Stimulated activated CD4-positive, alpha-beta T cell treated with anti-CD3 and anti-CD28 coated beads, Interleukin-12 subunit alpha, Interleukin-12 subunit beta, amount 100 ng/mL, for 24 hours (primary cell): ENCODE measurements at regions not wholly inside any gene's neighbourhood (a gene's known extent, or its start where the extent isn't known, plus 50 kb on each side); places are given as distances from the start of the nearest gene placed in this dataset.
"Not testable (repeated sequence)": the region's sequence is repeated elsewhere in the genome, so short reads cannot be mapped to it uniquely, and the experiment has no call there.

Experiments used
- DNase-seq, 2 experiments: peaks; one replicate each; pipeline ENCODE4 v3.0.0-alpha.2; 2020; ENCODE audit warnings: low read depth in 2 of 2

GRCh38 chr13:61358599-61358998 is 57.0 kb downstream of the PCDH20 start:
- no peak for DNase-seq

DNA sequence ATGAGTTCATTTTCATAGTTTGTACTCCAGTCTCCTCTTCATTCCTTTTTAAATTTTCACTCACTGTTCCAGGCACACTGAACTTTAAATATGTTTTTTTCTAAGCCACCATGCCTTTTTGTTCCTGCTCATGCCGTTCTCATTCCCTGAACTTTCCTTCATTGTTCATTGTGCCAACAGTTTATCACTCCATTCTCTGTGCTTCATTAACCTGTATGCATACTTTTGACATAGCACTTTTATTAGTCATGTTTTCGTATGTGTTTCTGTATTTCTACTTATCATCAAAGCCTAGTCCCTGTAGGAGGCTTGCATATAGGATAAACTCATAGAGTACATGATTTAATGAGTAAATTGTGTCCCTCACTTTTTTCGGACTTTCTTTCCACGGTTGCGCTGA is 65.3 kb downstream of the PCDH20 start:
- no peak for DNase-seq

GRCh38 chr13:61339054-61339621 is 76.5 kb downstream of the PCDH20 start:
- DNase-seq: no peak

GRCh38 chr13:61316647-61317046 is 99.0 kb downstream of the PCDH20 start:
- no peak for DNase-seq

DNA sequence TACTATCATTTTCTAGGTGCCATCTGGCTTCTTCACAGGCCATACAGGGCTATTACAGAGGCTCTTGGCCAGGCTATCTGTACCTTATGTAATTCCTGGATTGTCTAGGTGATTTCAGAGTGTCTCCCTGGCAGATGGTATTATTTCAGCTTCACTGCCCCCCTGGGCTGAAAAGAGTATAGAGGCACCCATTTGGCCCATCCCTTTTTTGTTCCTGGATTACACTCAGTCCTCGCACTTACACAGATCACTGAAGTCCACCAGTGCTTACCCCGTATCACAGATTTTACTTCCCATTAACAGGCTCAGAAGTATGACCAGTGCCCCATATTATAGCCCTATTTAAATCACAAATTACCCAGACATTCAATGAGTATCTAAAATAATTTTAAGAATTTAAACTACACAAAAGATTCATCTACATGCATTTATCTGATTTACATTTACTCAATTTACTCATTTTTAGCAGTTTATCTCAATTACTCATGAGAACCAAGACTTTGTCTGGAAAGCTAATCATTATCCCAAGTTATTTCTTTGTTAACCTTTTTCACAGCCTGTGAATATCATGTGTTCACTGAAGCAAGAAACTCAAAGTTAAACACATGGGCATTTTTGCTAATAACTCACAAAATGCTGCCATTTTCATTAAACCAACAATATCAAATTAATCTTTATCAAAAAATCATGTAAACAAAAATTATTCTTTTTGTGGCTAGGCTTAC is 121.0 kb downstream of the PCDH20 start:
- no peak for DNase-seq

DNA sequence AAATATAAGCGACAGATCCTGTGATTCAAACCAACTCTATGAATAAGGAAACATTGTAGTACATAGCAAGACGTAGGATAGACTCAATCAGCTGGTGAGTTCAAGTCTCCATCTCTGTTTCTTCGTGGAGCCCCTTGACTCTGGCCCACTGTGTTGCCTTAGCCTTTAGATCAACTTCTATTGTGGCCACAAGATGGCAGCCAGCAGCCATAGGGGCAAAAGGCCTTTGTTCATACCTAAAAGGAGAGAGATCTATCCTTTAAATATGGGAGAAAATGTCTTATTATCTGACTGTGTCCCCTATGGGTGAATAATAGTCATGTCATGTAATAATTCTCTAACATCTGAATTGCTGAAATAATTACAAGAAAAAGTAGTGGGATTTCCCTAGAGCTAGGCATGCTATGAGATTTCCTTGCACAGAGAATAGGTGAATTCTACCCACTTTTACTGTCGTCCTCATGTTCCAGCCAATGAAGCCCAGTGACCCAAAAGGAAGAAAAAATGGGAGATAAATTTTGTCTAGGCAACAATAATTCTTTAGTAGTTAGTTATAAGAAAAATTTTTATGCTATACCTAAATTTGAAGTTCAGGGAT is 129.4 kb downstream of the PCDH20 start:
- DNase-seq: no peak

DNA sequence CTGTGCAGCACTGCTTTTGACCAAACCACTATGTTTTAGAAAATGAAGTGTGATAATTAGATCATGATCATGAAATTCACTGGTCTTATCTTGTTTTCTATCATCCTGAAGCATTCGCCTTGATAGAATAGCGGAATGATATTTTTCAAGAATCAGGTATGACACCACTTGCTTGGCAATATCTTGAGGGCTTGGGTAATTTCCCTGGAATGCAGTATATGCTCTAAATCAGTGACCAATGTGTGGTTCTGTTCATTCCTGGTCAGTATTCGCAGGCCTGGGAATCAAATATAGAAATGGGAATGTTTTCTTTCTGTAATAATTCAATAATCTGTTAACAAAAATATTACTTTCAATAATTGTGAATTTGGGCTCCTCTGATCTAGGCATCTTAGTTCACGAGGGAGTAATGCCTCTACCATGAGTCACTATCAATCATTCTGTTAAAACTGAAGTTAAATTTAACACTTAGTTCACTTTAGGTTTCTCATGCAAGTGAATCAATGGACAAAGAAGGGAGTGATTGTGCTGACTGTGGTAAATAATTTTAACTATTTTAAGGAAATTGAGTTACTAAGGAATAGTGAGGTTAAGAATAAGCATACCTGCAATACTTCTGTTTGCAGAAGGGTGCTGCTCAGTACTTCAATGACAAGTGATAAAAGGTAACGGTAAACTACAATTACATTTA is 137.9 kb downstream of the PCDH20 start:
- no peak for DNase-seq

- DNase-seq: no peak
Observed at GRCh38 chr13:61277088-61277487, 138.6 kb downstream of the PCDH20 start.

- no peak for DNase-seq
Observed at GRCh38 chr13:61276401-61276800, 139.2 kb downstream of the PCDH20 start.

- DNase-seq: no peak
Observed at GRCh38 chr13:61275736-61276135, 139.9 kb downstream of the PCDH20 start.

DNA sequence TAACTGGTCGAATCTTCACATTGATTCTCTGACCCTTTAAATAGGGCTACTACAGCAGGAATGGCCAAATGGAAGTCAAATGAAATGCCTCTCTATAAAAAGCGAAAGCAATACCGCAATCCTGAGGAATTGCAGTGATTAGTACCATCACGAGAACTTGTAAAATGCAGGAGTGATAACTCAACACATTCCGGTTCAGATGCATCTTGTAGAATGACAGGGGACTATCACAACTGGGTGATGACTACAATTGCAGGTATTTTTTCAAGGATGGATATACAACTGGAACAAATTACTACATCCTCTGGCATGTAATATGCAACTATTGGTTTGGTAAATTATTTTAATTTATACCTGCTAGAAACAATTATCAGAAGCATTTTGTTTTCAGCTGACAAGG is 140.4 kb downstream of the PCDH20 start:
- DNase-seq: no peak

DNA sequence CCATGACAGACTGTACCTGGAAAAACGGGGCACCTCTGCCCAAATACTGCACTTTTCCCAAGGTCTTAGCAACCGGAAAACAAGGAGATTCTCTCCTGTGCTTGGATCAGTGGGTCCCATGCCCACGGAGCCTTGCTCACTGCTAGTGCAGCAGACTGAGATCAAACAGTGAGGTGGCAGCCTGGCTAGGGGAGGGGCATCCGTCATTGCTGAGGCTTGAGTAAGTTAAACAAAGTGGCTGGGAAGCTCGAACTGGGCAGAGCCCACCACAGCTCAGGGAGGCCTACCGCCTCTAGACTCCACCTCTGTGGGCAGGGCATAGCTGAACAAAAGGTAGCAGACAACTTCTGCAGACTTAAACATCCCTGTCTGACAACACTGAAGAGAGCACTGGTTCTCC is 148.8 kb downstream of the PCDH20 start:
- not testable (repeated sequence) for DNase-seq

DNA sequence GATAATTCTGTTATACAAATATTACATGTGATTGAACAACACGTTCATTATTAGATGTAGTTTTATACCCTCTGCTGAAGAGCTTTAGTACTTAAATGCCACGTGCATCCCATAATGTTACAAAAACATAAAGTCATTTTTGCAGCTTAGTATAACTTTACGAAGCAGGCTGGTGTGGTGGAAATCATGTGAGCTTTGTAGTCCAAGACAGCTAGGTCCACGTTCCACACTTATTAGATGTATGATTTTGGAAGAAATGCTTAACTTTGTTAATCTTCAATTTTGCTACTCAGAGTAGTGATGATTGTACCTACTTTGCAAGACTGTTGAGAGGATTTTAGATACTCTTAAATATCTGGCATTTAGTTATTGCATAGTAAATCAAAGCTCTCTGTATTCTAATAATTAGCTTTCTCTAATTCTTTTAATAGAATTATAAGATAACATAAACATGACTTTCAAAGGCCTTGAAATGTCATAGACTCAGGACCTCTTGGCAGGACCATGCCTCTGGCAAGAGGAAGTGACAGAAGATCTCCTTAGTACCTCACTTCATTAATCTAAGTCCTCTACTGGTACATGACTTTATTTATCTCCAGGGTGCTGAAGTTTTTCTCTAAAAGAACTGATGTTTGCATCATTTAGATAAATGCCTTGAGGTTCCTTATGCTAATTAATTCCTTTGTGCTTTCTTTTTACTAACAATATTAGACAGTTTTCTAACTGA is 153.7 kb downstream of the PCDH20 start:
- DNase-seq: no peak

DNA sequence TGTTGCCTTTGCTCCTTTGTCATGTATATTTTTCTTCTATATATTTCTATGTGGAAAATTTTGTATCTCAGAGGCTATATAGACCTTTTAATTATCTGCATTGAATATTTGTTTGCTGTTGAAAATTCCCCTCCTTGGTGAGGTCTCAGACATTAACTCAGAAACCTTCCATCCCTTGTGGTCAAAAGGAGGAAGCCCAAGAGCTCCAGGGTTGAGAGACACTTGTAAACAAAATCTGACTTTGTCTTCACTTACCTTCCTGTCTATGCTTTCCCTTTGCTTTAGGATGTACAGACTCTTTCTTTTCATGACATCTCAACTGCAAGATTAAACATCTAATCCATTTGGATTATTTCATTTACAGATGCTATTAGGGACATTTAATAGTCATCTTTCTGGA is 157.5 kb downstream of the PCDH20 start:
- DNase-seq: no peak

DNA sequence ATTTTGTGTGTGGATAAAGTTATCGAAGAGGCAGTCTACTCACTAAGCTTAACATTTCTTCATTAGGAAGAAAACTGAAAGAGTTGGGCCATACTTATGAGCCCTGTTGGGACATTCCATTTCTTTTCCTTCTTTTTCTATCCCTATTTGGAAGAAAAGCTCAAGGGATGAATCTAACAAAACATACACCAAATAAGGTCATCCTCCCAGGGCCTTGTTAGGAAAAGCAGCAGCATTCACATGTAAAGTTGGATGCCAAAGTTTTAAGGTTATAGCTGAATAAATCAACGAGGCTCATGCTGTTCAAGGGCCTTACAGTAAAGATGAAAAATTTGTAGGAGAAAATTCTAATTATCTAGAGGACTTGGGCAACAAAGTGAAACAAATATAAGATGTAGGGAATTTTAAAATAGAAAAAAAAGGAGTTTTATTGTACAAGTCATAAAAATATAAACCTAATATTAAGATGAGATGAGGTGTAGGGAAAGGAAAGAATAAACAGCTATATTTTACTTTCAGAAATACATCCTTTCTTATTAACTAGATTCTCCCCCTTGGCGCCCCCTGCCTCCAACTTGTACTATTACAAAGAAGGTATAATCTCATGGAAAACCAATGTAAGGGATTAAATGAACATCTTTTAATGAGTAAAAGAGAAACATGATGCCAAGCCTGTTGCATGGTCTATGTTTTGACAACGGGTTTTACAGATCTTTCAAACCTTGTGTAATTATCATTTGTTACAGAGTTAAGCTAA is 160.4 kb downstream of the PCDH20 start:
- DNase-seq: no peak

GRCh38 chr13:61253105-61253877 is 162.4 kb downstream of the PCDH20 start:
- no peak for DNase-seq

- no peak for DNase-seq
Observed at GRCh38 chr13:61252213-61252612, 163.4 kb downstream of the PCDH20 start.

DNA sequence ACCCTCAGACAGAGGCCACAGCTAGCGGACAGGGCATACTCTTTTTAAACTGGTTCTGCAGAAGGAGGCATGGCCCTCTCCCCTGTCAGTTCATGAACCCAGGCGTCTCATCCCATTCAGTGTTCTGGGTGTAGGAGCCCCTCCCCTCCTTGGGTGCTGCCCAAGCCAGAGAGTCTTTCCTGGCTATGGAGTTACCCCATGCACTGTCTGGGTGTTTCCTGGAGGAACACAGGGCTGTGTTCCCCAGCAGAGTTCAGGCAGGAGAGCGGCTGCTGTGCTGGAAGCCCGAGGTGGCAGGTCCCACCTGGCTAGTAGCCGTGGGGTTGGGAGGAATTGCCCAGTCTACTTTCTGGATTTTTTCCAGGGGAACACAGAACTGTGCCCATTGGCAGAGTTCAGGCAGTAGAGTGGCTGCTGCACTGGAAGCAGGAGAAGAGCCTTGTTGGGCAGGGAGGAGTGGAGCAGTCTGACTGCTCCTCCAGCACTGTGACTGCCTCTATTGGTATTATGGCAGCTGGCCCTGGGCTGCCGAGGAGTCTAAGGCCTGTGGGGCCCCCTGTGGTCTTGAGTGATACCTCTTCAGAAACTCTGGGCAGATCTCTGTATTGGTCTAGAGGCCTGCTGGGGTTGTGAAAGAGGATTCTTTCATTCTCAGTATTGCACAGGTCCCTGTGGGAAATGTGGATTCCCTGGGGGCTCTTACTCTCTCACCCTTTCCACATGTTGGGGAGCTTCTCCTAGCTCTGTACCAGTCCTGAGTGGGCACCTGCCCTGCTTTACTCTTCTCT is 168.3 kb downstream of the PCDH20 start:
- DNase-seq: no peak

DNA sequence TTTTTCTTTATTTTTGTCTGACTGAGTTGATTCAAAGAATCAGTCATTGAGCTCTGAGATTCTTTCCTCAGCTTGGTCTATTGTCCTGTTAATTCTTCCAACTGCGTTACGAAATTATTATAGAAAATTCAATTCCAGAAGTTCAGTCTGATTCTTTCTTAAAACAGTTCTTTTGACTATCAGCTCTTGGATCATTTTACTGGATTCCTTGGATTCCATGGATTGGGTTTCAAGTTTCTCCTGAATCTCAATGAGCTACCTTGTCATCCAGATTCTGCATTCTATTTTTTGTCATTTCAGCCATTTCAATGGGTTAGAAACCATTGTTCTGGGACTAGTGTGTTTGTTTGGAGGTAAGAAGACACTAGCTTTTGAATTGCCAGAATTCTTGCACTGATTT is 169.3 kb downstream of the PCDH20 start:
- no peak for DNase-seq

- DNase-seq: no peak
Observed at GRCh38 chr13:61215601-61216000, 200.0 kb downstream of the PCDH20 start.
